Endothelial cell of umbilical vein (primary cell): ENCODE measurements at regions not wholly inside any gene's neighbourhood (a gene's known extent, or its start where the extent isn't known, plus 50 kb on each side); places are given as distances from the start of the nearest gene placed in this dataset.

ENCODE experiments used
- BruUV-seq: library from RNA; stranded (reverse); fragments of 400-500 nt; replicated peaks from 2 replicates; lab custom pipeline; 2021; lab: Mats Ljungman, UMichigan
- CTCF ChIA-PET: fragments of 300-600, 350-600 bp; sonication (Branson Sonifier 250); formaldehyde crosslinking; loops from one replicate; lab custom pipeline; 2021; ENCODE audit warnings: antibody characterized with exemption, inconsistent platforms; lab: Charles Lee
- POLR2A ChIA-PET: fragments of 300-600, 350-600 bp; sonication (Branson Sonifier 250); formaldehyde crosslinking; loops from one replicate; lab custom pipeline; 2021; ENCODE audit warnings: antibody characterized with exemption, inconsistent platforms; lab: Charles Lee
- DNase-seq: peaks from one replicate; pipeline ENCODE4 v3.0.0-alpha.2; 2011; ENCODE audit warnings: low read depth, low spot score
- FAIRE-seq: peaks from 2 replicates; lab custom pipeline; 2011; peaks lifted over from hg19 to GRCh38; lab: Jason Lieb, UNC
- H2AFZ ChIP-seq: 2 replicates; pipeline ENCODE4 v1.6.0; 2012; ENCODE audit warnings: low read depth, low read length, control low read depth, inconsistent platforms
- H3K27ac ChIP-seq: 2 replicates; pipeline ENCODE4 v1.5.1; 2011; ENCODE audit warnings: low read depth, mild to moderate bottlenecking, control low read depth, low read length, moderate library complexity; ENCODE audit not compliant: insufficient read depth
- H3K27me3 ChIP-seq, 2 experiments: 2 replicates each; pipeline versions ENCODE4 v1.6.0 to v1.6.1; 2011; ENCODE audit warnings: low read length in 2 of 2, mixed read lengths in 1 of 2; ENCODE audit not compliant: control insufficient read depth in 2 of 2, insufficient read depth in 2 of 2
- H3K36me3 ChIP-seq, 2 experiments: 2 replicates in 1 of 2; 3 replicates in 1 of 2; pipeline ENCODE4 v1.5.1; 2011; ENCODE audit warnings: low read length in 2 of 2, mild to moderate bottlenecking in 1 of 2, moderate library complexity in 1 of 2; ENCODE audit not compliant: control insufficient read depth in 2 of 2, insufficient read depth in 2 of 2; ENCODE audit errors: extremely low read depth in 1 of 2
- H3K4me1 ChIP-seq: 3 replicates; pipeline ENCODE4 v1.5.1; 2011; ENCODE audit warnings: mild to moderate bottlenecking, low read length; ENCODE audit not compliant: control insufficient read depth, insufficient read depth; ENCODE audit errors: extremely low read depth
- H3K4me2 ChIP-seq: 2 replicates; pipeline ENCODE4 v1.6.1; 2011; ENCODE audit warnings: low read length, control low read depth, mixed read lengths; ENCODE audit not compliant: insufficient read depth
- H3K4me3 ChIP-seq, 3 experiments: fragments of 200-600 bp in 1 of 3; sonication (generic), shearing (Covaris generic) in 1 of 3; replicated peaks in 1 of 3; 2 replicates each; pipeline ENCODE4 v1.5.1; 2011 to 2016; ENCODE audit warnings: control low read depth in 3 of 3, low read length in 3 of 3, mild to moderate bottlenecking in 2 of 3, inconsistent platforms in 1 of 3, low read depth in 1 of 3, moderate library complexity in 1 of 3; ENCODE audit not compliant: insufficient read depth in 1 of 3
- H3K79me2 ChIP-seq: 2 replicates; pipeline ENCODE4 v1.6.0; 2012; ENCODE audit warnings: low read length, inconsistent platforms; ENCODE audit not compliant: control insufficient read depth, insufficient read depth
- H3K9ac ChIP-seq: replicated peaks from 2 replicates; pipeline ENCODE3; 2011; ENCODE audit warnings: low read length, control low read depth; ENCODE audit not compliant: insufficient read depth; ENCODE audit errors: extremely low read depth
- H3K9me1 ChIP-seq: replicated peaks from 3 replicates; pipeline ENCODE4 v1.6.0; 2011; ENCODE audit warnings: mild to moderate bottlenecking, low read length; ENCODE audit not compliant: control insufficient read depth, insufficient read depth; ENCODE audit errors: extremely low read depth
- H3K9me3 ChIP-seq: replicated peaks from 2 replicates; pipeline ENCODE4 v1.5.1; 2012; ENCODE audit warnings: low read length, inconsistent platforms; ENCODE audit not compliant: control insufficient read depth, insufficient read depth
- H4K20me1 ChIP-seq: replicated peaks from 2 replicates; pipeline ENCODE3; 2011; ENCODE audit warnings: mild to moderate bottlenecking, low read length; ENCODE audit not compliant: control insufficient read depth, insufficient read depth; ENCODE audit errors: extremely low read depth
- EZH2 ChIP-seq: IDR thresholded peaks from 2 replicates; pipeline ENCODE4 v1.6.1; 2012; ENCODE audit warnings: borderline replicate concordance, low read depth, mild to moderate bottlenecking, moderate library complexity, low read length, inconsistent platforms; ENCODE audit not compliant: severe bottlenecking
- FOS ChIP-seq: IDR thresholded peaks from 2 replicates; pipeline ENCODE4 v1.6.1; 2011; ENCODE audit warnings: mild to moderate bottlenecking, low read length, moderate library complexity, borderline replicate concordance; ENCODE audit not compliant: insufficient read depth
- GATA2 ChIP-seq: IDR thresholded peaks from 2 replicates; pipeline ENCODE4 v1.7.0; 2011; ENCODE audit warnings: low read depth, mild to moderate bottlenecking, moderate library complexity, mixed read lengths, low read length; ENCODE audit not compliant: insufficient read length, insufficient read depth
- JUN ChIP-seq: IDR thresholded peaks from 2 replicates; pipeline ENCODE4 v1.6.1; 2011; ENCODE audit warnings: borderline replicate concordance, low read depth; ENCODE audit not compliant: insufficient read length, insufficient read depth
- MYC ChIP-seq: IDR thresholded peaks from one replicate; pipeline ENCODE4 v1.6.1; 2011; ENCODE audit warnings: mild to moderate bottlenecking, low read depth, low read length
- POLR2A ChIP-seq: IDR thresholded peaks from 2 replicates; pipeline ENCODE4 v1.6.1; 2012; ENCODE audit warnings: low read depth, mild to moderate bottlenecking, control low read depth, low read length
- POLR2AphosphoS5 ChIP-seq: IDR thresholded peaks from 2 replicates; pipeline ENCODE4 v1.6.1; 2012; ENCODE audit warnings: low read depth, mild to moderate bottlenecking, control low read depth, low read length, moderate library complexity; ENCODE audit not compliant: insufficient read depth
- dilution Hi-C: fragments of 300-500 bp; cut with MboI; formaldehyde crosslinking; loops from one replicate; pipeline ENCODE4 v1.15.0; 2019; ENCODE audit warnings: low sequenced_read_pairs; ENCODE audit not compliant: extremely low pct_ligation_motif_present
- intact Hi-C: fragments of 100-400 bp; cut with micrococcal nuclease; formaldehyde crosslinking; loops from one replicate; pipeline ENCODE4 v1.10.0; 2022
- TF ChIP-seq, protein P1 (sequence below), 2 donors: IDR thresholded peaks; 1 replicate in 1 of 2; 2 replicates in 1 of 2; pipeline ENCODE4 v1.5.1; 2011; ENCODE audit warnings: low read length in 2 of 2, mild to moderate bottlenecking in 2 of 2, moderate library complexity in 2 of 2, control low read depth in 1 of 2, inconsistent platforms in 1 of 2, low read depth in 1 of 2; ENCODE audit not compliant: insufficient read depth in 1 of 2; ENCODE audit errors: extremely low read depth in 1 of 2
- TF ChIP-seq, protein P2 (sequence below): IDR thresholded peaks from 2 replicates; pipeline ENCODE4 v1.6.1; 2011; ENCODE audit not compliant: insufficient read depth, insufficient read length

DNA sequence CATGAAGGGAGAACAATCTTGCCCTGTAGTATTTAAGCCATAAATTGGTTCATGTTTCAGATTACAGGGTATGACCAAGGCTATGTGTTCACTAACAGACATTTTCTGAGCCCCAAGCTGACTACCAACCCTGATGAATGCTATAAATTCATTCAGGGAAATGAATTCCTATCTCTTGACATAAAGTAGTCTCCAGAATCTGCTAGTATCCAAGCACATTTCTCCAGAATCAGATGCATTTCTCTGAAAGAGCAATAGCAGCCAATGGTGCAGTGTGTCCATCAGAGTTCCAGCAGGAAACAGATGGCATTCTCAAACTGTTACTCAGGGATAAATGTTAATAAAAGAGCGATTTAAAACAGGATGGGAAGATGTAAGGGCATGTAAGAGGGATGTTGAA lies 226.4 kb downstream of the COG6 start:
- dilution Hi-C loops: no loop called here
- DNase-seq (peak; percentile 88), FAIRE-seq (peak; percentile 63)

More for the DNA sequence above, 226.4 kb downstream of the COG6 start:
- no TSS peak for BruUV-seq
- H3K4me2 ChIP-seq: no peak overlapping the region
- ChIA-PET POLR2A (interaction anchor here (1.0 to 1.1 kb wide), 2 partner anchors 12 to 432 kb away, joined by 3 read pairs; no protein-coding TSS in a partner anchor), CTCF (interaction anchor here (0.9 to 6.5 kb wide), 3 partner anchors 11 to 98 kb away, joined by 3 to 43 read pairs (median 6); no protein-coding TSS in a partner anchor)
- peaks cover 10% of the 10 kb centered on the region for H3K9me3 ChIP-seq
- intact Hi-C loops: loop anchor here (1.0 to 2.0 kb wide), 2 partner anchors 10 to 563 kb away; no protein-coding TSS in a partner anchor
- no peaks in the 10 kb centered on the region for H3K79me2 ChIP-seq
- H4K20me1 ChIP-seq: no peaks in the 10 kb centered on the region
- peaks cover 53% of the 10 kb centered on the region for H3K4me1 ChIP-seq
- H3K27ac ChIP-seq: peak overlapping the region; percentile 90
- no peaks in the 10 kb centered on the region for H3K27me3 ChIP-seq
- TF ChIP-seq, protein P1, sequence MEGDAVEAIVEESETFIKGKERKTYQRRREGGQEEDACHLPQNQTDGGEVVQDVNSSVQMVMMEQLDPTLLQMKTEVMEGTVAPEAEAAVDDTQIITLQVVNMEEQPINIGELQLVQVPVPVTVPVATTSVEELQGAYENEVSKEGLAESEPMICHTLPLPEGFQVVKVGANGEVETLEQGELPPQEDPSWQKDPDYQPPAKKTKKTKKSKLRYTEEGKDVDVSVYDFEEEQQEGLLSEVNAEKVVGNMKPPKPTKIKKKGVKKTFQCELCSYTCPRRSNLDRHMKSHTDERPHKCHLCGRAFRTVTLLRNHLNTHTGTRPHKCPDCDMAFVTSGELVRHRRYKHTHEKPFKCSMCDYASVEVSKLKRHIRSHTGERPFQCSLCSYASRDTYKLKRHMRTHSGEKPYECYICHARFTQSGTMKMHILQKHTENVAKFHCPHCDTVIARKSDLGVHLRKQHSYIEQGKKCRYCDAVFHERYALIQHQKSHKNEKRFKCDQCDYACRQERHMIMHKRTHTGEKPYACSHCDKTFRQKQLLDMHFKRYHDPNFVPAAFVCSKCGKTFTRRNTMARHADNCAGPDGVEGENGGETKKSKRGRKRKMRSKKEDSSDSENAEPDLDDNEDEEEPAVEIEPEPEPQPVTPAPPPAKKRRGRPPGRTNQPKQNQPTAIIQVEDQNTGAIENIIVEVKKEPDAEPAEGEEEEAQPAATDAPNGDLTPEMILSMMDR (IDR thresholded peaks at IDR 0.05; ENCODE audit: extremely low read depth in 1 of 2, insufficient read depth in 1 of 2, low read depth in 1 of 2, low read length in 2 of 2): no peak
- TF ChIP-seq POLR2AphosphoS5 (peak; percentile 18), POLR2A (no peak), EZH2 (no peak), JUN (peak; percentile 65), GATA2 (no peak), FOS (peak; percentile 19), MYC (no peak)
- TF ChIP-seq, protein P2, sequence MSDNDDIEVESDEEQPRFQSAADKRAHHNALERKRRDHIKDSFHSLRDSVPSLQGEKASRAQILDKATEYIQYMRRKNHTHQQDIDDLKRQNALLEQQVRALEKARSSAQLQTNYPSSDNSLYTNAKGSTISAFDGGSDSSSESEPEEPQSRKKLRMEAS: no peak
- no peaks in the 10 kb centered on the region for H3K9me1 ChIP-seq
- H3K36me3 ChIP-seq: no peaks in the 10 kb centered on the region
- peak overlapping the region; percentile 12 for H2AFZ ChIP-seq
- H3K9ac ChIP-seq: peak overlapping the region; percentile 45
- H3K4me3 ChIP-seq: no peak overlapping the region
